HG03571 (cell line): ENCODE measurements at regions not wholly inside any gene's neighbourhood (a gene's known extent, or its start where the extent isn't known, plus 50 kb on each side); places are given as distances from the start of the nearest gene placed in this dataset.
"Not testable (repeated sequence)": the region's sequence is repeated elsewhere in the genome, so short reads cannot be mapped to it uniquely, and the experiment has no call there.

ENCODE experiments used
- ATAC-seq: cut with Tn5 transposase; IDR thresholded peaks from one replicate; pipeline ENCODE4 v1.9.1; 2021; ENCODE audit not compliant: unreplicated experiment

- ATAC-seq: no peak
Measured at GRCh38 chr2:194491409-194492115, 1165.5 kb upstream of the SLC39A10 start.

GRCh38 chr2:194486326-194486725 lies 1170.7 kb upstream of the SLC39A10 start:
- ATAC-seq: no peak

DNA sequence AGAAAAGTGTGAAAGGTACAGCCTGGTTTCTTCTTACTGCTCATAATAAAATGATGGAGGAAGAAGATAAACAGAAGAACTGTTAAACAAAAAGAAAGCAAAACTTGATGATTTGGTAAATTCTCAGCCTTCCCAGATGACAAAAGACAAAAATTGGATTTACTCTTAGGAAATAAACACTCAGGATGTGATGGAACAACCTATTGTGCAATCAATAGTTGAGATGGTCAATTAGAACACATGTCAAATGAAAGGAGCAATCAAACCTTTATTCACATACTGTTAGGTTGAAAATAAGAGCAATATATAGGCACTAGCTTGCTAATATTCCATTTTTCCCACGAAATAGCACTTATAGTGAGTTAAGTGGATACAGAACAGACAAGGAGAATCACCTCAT lies 1174.0 kb upstream of the SLC39A10 start:
- no peak for ATAC-seq

GRCh38 chr2:194465641-194466040 lies 1191.4 kb upstream of the SLC39A10 start:
- no peak for ATAC-seq

- no peak for ATAC-seq
Measured at GRCh38 chr2:194464964-194465638, 1191.9 kb upstream of the SLC39A10 start.

- ATAC-seq: not testable (repeated sequence)
Measured at GRCh38 chr2:194462883-194463282, 1194.1 kb upstream of the SLC39A10 start.

GRCh38 chr2:194455358-194455757 lies 1201.7 kb upstream of the SLC39A10 start:
- ATAC-seq: no peak

DNA sequence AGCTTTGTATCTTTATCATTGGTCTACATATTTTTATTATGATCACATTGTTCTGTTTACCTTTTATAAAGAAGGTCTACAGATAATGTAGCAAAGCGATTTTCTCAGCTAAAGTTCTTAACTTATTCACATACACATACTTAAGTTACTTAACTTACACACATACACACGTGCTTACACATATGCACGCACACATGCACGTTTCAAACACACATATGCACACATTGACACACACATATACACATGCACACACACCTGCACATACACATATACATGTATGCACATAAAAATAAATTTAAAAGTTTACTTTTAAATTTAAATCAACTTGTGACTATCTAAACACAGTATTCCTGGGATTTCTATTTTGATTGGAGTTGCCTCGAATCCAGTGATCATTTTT lies 1204.5 kb upstream of the SLC39A10 start:
- ATAC-seq: no peak

- ATAC-seq: no peak
Measured at GRCh38 chr2:194445226-194445625, 1211.8 kb upstream of the SLC39A10 start.

GRCh38 chr2:194443926-194444325 lies 1213.1 kb upstream of the SLC39A10 start:
- no peak for ATAC-seq

- no peak for ATAC-seq
Measured at GRCh38 chr2:194424683-194425209, 1232.3 kb upstream of the SLC39A10 start.

GRCh38 chr2:194411221-194411620 lies 1245.8 kb upstream of the SLC39A10 start:
- ATAC-seq: no peak

- no peak for ATAC-seq
Measured at GRCh38 chr2:194395818-194396217, 1261.2 kb upstream of the SLC39A10 start.

DNA sequence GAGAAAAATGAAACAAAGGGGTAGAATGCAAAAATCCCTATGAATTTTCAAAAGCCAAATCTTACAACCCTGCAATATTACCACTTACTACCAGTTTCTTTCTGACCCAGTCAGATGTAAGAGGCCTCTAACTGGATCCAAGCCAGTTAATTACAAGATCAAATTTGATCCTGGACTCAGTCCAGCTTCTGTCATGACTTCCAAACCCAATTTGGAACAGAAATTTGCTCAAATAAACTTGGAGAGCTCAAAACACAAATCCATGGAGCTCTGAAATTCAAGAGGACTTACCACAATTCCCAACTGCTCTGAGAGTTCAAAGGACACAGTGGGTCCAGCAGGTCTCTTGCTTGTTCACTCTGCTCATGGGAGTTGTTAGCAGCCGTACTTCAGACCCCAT lies 1271.7 kb upstream of the SLC39A10 start:
- ATAC-seq: no peak

GRCh38 chr2:194383401-194383800 lies 1273.6 kb upstream of the SLC39A10 start:
- ATAC-seq: no peak

GRCh38 chr2:194382221-194382620 lies 1274.8 kb upstream of the SLC39A10 start:
- no peak for ATAC-seq

GRCh38 chr2:194380011-194380410 lies 1277.0 kb upstream of the SLC39A10 start:
- ATAC-seq: no peak

- not testable (repeated sequence) for ATAC-seq
Measured at GRCh38 chr2:194367390-194367789, 1289.6 kb upstream of the SLC39A10 start.

- ATAC-seq: no peak
Measured at GRCh38 chr2:194363878-194364277, 1293.1 kb upstream of the SLC39A10 start.

GRCh38 chr2:194363295-194363694 lies 1293.7 kb upstream of the SLC39A10 start:
- no peak for ATAC-seq

DNA sequence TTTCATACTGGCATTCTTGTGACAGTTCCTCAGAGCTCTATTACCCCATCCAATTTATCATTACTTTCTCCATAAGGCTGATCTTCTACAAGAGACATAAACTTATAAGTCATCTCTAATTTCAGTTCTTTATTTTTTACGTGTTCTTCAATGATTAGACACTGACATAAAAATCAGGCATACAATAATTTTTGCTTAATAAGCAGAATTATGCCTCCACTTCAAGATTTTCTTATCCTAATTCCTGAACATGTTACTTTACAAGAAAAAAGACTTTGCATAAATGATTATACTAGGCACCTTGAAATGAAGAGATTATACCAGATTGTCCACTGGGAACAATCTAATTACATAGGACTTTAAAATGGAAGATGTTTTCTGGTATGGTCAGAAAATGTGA lies 1304.5 kb upstream of the SLC39A10 start:
- no peak for ATAC-seq

- ATAC-seq: no peak
Measured at GRCh38 chr2:194346193-194346592, 1310.8 kb upstream of the SLC39A10 start.
